ENCODE measurements at regions not wholly inside any gene's neighbourhood (a gene's known extent, or its start where the extent isn't known, plus 50 kb on each side); places are given as distances from the start of the nearest gene placed in this dataset.
"Not testable (repeated sequence)": the region's sequence is repeated elsewhere in the genome, so short reads cannot be mapped to it uniquely, and the experiment has no call there.

DNA sequence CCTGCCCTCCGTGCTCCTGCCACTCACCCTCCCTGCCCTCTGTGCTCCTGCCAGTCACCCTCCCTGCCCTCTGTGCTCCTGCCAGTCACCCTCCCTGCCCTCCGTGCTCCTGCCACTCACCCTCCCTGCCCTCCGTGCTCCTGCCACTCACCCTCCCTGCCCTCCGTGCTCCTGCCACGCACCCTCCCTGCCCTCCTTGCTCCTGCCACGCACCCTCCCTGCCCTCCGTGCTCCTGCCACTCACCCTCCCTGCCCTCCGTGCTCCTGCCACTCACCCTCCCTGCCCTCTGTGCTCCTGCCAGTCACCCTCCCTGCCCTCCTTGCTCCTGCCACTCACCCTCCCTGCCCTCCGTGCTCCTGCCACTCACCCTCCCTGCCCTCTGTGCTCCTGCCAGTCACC is 145.4 kb upstream of the ZNF469 start:
- H3K4me3 ChIP-seq; H3K4me1 ChIP-seq (replicated peaks in 1 of 2); ATAC-seq (replicated peaks in 6 of 8); H3K27ac ChIP-seq; in situ Hi-C loops (cut with MboI; ENCODE audit: low pct_unique_long_range_greater_than_20kb in 2 of 9, low sequenced_read_pairs in 9 of 9, unreplicated experiment in 9 of 9): not testable (repeated sequence)
- no CpG with 5 or more reads among the region's 9 CpGs for WGBS, 10 experiments

- ATAC-seq (replicated peaks in 6 of 8); H3K4me1 ChIP-seq (replicated peaks in 1 of 2); H3K27ac ChIP-seq; in situ Hi-C loops (cut with MboI; ENCODE audit: low pct_unique_long_range_greater_than_20kb in 2 of 9, low sequenced_read_pairs in 9 of 9, unreplicated experiment in 9 of 9); H3K4me3 ChIP-seq: not testable (repeated sequence)
- 60 to 82% methylated on average over 2 to 4 of the region's 10 CpGs; no CpG with 5 or more reads in 8 of the 10 experiments for WGBS, 10 experiments
Observed at GRCh38 chr16:88237761-88238415, 144.9 kb upstream of the ZNF469 start.

DNA sequence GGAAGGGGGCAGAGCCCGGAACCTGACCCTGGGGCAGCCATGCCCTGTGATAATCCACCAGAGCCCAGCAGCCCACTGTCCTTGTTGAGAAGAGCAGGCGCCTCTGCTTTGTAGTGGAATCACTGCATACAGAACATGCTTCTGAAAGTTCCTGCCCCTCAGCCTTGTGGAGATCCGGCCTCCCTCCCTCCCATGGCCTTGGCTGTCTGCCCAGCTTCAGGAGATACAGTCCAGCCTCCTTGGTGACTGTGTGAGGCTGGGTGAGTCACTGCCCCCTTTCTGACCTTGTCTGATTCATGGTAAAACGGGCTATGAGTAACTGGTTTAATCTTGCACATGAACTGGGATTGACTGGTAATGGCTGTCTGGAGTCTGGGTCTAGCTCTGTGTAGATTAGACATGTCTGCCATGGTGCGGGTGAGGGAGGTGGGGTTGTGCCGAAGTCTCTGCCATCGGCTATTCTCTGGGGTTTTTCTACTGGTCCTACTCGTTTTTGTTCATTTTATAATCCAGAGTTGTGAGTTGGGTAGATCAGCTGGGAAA is 144.0 kb upstream of the ZNF469 start:
- H3K4me3 ChIP-seq; H3K4me1 ChIP-seq (replicated peaks in 1 of 2); in situ Hi-C loops (cut with MboI; ENCODE audit: low pct_unique_long_range_greater_than_20kb in 2 of 9, low sequenced_read_pairs in 9 of 9, unreplicated experiment in 9 of 9); H3K27ac ChIP-seq: not testable (repeated sequence)
- peak; percentile 74 to 97 (median 92) for ATAC-seq (replicated peaks in 6 of 8)
- WGBS, 10 experiments = no CpG with 5 or more reads among the region's 8 CpGs

- H3K4me3 ChIP-seq; H3K4me1 ChIP-seq (replicated peaks in 1 of 2); H3K27ac ChIP-seq; in situ Hi-C loops (cut with MboI; ENCODE audit: low pct_unique_long_range_greater_than_20kb in 2 of 9, low sequenced_read_pairs in 9 of 9, unreplicated experiment in 9 of 9): not testable (repeated sequence)
- ATAC-seq (replicated peaks in 6 of 8) = peak in 5 of 8 experiments; percentile 20 to 39 (median 33)
- WGBS, 10 experiments = no CpG with 5 or more reads among the region's 8 CpGs
Observed at GRCh38 chr16:88240118-88240517, 142.6 kb upstream of the ZNF469 start.

DNA sequence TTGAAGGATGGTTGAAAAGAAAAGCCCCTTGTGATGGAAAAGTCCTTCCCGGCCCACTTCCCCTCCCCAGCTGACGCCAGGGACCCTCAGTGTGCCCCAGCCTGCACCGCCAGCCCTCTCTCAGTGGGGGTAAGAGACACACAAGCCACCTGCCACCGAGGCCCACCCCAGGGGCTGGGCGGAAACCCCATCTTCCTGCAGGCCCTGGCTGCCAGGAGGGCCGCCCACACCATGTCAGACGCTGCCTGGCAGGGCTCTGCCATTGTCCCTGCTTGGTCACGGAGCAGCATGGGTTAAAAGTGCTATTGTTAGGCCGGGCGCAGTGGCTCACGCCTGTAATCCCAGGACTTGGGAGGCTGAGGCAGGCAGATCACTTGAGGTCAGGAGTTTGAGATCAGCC is 142.0 kb upstream of the ZNF469 start:
- in situ Hi-C loops (cut with MboI; ENCODE audit: low pct_unique_long_range_greater_than_20kb in 2 of 9, low sequenced_read_pairs in 9 of 9, unreplicated experiment in 9 of 9); ATAC-seq (replicated peaks in 6 of 8): not testable (repeated sequence)

DNA sequence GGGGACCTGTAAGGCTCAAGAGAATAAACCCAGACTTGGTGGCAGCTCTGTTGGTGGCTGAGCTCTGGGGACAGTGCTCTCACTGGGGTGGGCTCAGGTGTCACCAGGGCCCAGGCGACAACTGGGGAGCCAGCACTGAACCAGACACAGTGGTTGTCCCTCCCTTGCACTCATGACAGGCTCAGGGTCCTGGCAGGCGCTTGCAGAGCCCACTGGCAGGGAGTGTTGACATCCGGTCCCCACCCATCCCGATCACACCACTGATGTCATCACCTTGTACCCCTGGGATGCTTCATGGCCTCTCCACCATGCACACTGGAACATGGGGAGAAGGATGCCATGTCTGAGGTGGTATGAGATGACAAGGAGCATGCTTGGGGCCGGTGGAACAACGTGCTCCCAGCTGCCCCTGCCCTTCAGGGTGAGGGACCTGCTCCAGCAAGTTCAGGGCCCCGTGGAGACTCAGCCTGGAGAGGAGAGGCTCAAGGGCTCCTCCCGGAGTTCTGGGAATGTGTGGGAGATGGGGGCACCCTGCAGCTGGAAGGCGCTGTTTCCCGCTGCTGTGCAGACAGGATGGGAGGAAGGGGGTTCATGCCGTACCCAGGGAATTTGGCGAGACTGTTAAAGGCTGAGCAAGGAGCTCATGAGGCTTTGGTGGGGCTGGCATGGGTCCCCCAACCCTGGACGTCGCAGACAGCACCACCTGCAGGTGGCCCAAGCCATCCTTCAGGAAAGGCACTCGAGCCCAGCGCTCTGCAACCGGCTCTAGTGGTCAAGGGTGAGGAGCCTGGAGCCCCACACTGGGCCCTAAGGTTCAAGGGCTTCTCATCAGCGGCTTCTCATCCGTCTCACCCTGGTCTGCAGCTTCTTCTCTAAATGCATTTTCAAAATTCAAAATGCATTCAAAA is 141.1 kb upstream of the ZNF469 start:
- H3K27ac ChIP-seq; H3K4me1 ChIP-seq (replicated peaks in 1 of 2); ATAC-seq (replicated peaks in 6 of 8); in situ Hi-C loops (cut with MboI; ENCODE audit: low pct_unique_long_range_greater_than_20kb in 2 of 9, low sequenced_read_pairs in 9 of 9, unreplicated experiment in 9 of 9); H3K4me3 ChIP-seq: not testable (repeated sequence)
- WGBS, 10 experiments = 70 to 82% (median 80%) methylated on average over 1 to 3 of the region's 19 CpGs; no CpG with 5 or more reads in 6 of the 10 experiments

More for the DNA sequence above, 142.0 kb upstream of the ZNF469 start:
- WGBS, 10 experiments = 40 to 80% (median 73%) methylated on average over 1 to 3 of the region's 11 CpGs; no CpG with 5 or more reads in 7 of the 10 experiments
- H3K4me3 ChIP-seq; H3K27ac ChIP-seq; H3K4me1 ChIP-seq (replicated peaks in 1 of 2): not testable (repeated sequence)

GRCh38 chr16:88242312-88243295 is 140.2 kb upstream of the ZNF469 start:
- WGBS, 10 experiments = 0 to 100% (median 69%) methylated on average over 1 to 5 of the region's 18 CpGs; no CpG with 5 or more reads in 4 of the 10 experiments
- H3K4me1 ChIP-seq (replicated peaks in 1 of 2); H3K27ac ChIP-seq; in situ Hi-C loops (cut with MboI; ENCODE audit: low pct_unique_long_range_greater_than_20kb in 2 of 9, low sequenced_read_pairs in 9 of 9, unreplicated experiment in 9 of 9); H3K4me3 ChIP-seq: not testable (repeated sequence)
- peak in 6 of 8 experiments; percentile 3 to 59 (median 13) for ATAC-seq (replicated peaks in 6 of 8)

DNA sequence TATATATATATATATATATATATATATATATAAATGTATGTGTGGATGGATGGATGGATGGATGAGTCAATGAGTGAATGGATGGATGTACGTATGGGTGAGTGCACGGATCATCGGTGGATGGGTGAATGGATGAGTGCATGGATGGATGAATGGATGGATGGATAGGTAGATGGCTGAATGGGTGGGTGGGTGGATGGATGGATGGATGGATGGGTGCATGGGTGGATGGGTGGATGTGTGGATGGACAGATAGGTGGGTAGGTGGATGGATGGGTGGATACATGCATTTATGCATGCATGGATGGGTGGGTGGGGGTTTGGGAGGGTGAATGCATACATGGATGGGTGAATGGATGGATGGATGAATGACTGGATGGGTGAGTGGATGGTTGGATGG is 138.8 kb upstream of the ZNF469 start:
- H3K27ac ChIP-seq; H3K4me1 ChIP-seq (replicated peaks in 1 of 2); in situ Hi-C loops (cut with MboI; ENCODE audit: low pct_unique_long_range_greater_than_20kb in 2 of 9, low sequenced_read_pairs in 9 of 9, unreplicated experiment in 9 of 9); ATAC-seq (replicated peaks in 6 of 8); H3K4me3 ChIP-seq: not testable (repeated sequence)
- 80% methylated on average over 1 of the region's 3 CpGs; no CpG with 5 or more reads in 8 of the 10 experiments for WGBS, 10 experiments

DNA sequence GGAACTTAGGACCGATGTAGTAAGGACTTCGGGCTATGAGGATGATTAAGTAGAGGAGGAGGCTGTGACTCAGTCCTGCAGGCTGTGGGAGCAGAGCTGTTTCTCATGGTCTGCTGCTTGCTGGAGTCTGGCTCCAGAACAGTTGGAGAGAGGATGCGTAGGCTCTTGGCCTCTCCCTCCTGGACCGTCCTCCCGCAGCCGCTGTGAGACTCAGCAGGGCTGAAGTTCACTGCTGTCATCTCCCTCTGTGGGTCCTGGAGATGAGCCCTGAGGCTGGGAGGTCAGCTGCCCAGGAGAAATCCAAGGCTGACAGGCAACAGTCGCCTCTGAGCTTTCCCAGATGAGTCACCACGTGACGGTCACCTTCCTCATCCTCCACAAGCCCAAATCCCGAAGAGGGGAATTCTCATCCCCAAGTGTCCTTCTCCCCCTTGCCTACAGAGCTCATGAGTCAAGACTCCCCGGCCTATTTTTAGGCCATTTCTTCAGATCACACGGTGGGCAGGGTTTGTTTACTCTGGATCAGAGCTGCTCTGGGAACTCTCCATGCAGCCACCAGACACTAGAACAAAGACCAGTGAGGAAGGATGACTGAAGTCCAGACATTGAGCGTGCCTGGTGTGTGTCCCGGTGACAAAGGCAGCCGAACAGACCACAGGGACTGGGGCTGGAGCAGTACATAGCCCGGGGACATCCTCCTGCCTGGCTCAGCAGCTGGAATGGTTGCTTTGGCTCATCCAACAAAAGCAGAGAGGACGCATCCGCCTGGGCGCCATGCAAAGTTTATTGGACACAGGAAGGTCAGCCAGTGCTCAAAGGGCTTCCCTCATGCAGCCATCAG is 137.3 kb upstream of the ZNF469 start:
- H3K27ac ChIP-seq; H3K4me3 ChIP-seq; in situ Hi-C loops (cut with MboI; ENCODE audit: low pct_unique_long_range_greater_than_20kb in 2 of 9, low sequenced_read_pairs in 9 of 9, unreplicated experiment in 9 of 9); H3K4me1 ChIP-seq (replicated peaks in 1 of 2): not testable (repeated sequence)
- 0 to 90% (median 37%) methylated on average over 1 to 10 of the region's 19 CpGs; no CpG with 5 or more reads in 4 of the 10 experiments for WGBS, 10 experiments
- ATAC-seq (replicated peaks in 6 of 8) = peak; percentile 61 to 81 (median 72)

DNA sequence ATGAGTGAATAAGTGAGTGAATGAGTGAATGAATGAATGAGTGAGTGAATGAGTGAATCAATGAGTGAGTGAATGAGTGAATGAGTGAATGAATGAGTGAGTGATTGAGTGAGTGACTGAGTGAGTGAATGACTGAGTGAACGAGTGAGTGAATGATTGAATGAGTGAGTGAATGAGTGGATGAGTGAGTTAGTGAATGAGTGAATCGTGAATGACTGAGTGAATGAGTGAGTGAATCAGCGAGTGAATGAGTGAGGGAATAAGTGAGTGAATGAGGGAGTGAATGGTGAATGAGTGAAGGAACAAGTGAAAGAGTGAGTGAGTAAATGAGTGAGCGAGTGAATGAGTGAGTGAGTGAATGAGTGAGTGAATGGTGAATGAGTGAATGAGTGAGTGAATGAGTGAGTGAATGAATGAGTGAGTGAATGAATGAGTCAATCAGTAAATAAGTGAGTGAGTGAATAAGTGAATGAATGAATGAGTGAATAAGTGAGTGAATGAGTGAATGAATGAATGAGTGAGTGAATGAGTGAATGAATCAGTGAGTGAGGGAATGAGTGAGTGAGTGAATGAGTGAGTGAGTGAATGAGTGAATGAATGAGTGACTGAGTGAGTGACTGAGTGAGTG is 135.7 kb upstream of the ZNF469 start:
- H3K4me3 ChIP-seq; ATAC-seq (replicated peaks in 6 of 8); H3K27ac ChIP-seq; H3K4me1 ChIP-seq (replicated peaks in 1 of 2); in situ Hi-C loops (cut with MboI; ENCODE audit: low pct_unique_long_range_greater_than_20kb in 2 of 9, low sequenced_read_pairs in 9 of 9, unreplicated experiment in 9 of 9): not testable (repeated sequence)
- WGBS, 10 experiments = 74 to 90% (median 83%) methylated on average over 3 to 4 of the region's 4 CpGs

GRCh38 chr16:88247583-88247966 is 135.2 kb upstream of the ZNF469 start:
- not testable (repeated sequence) for H3K4me1 ChIP-seq (replicated peaks in 1 of 2)

More at GRCh38 chr16:88247583-88247966, 135.2 kb upstream of the ZNF469 start:
- H3K4me3 ChIP-seq; H3K27ac ChIP-seq; ATAC-seq (replicated peaks in 6 of 8); in situ Hi-C loops (cut with MboI; ENCODE audit: low pct_unique_long_range_greater_than_20kb in 2 of 9, low sequenced_read_pairs in 9 of 9, unreplicated experiment in 9 of 9): not testable (repeated sequence)
- WGBS, 10 experiments = 63 to 91% (median 75%) methylated on average over 1 to 5 of the region's 5 CpGs; no CpG with 5 or more reads in 1 of the 10 experiments

All from motor neuron (in vitro differentiated cells).